Esophagus muscularis mucosa (tissue), 4 donors: ENCODE measurements at regions not wholly inside any gene's neighbourhood (a gene's known extent, or its start where the extent isn't known, plus 50 kb on each side); places are given as distances from the start of the nearest gene placed in this dataset.

Experiments used
- CTCF ChIP-seq, 3 experiments: fragments of 200-600 bp in 2 of 3; fragments of 450-650 bp in 1 of 3; sonication (generic) in 2 of 3; IDR thresholded peaks; one replicate each; pipeline ENCODE4 v1.5.1; 2017 to 2019; ENCODE audit warnings: antibody characterized with exemption in 3 of 3, mild to moderate bottlenecking in 2 of 3, moderate library complexity in 1 of 3
- EP300 ChIP-seq: sonication (generic); formaldehyde crosslinking; IDR thresholded peaks from one replicate; pipeline ENCODE4 v1.6.1; 2017; ENCODE audit warnings: antibody characterized with exemption
- POLR2A ChIP-seq: fragments of 450-650 bp; IDR thresholded peaks from one replicate; pipeline ENCODE4 v1.6.1; 2017; ENCODE audit warnings: antibody characterized with exemption, moderate library complexity, mild to moderate bottlenecking, low read depth

GRCh38 chr10:33772370-33773252, 438.1 kb upstream of the NRP1 start:
- TF ChIP-seq POLR2A (no peak), EP300 (no peak), CTCF (IDR thresholded peaks at IDR 0.05) (no peak)
